Osteocyte (in vitro differentiated cells): ENCODE measurements at regions not wholly inside any gene's neighbourhood (a gene's known extent, or its start where the extent isn't known, plus 50 kb on each side); places are given as distances from the start of the nearest gene placed in this dataset.
"Not testable (repeated sequence)": the region's sequence is repeated elsewhere in the genome, so short reads cannot be mapped to it uniquely, and the experiment has no call there.

Experiments
- DNase-seq: peaks from one replicate; pipeline ENCODE4 v3.0.0; 2021; ENCODE audit warnings: mixed read lengths; ENCODE audit not compliant: unreplicated experiment; ENCODE audit errors: extremely low spot score
- H3K27ac Mint-ChIP-seq: one replicate; pipeline ENCODE4 v1.8.0; 2021; ENCODE audit warnings: mild to moderate bottlenecking, mixed read lengths; ENCODE audit not compliant: unreplicated experiment
- H3K27me3 Mint-ChIP-seq: one replicate; pipeline ENCODE4 v1.8.0; 2021; ENCODE audit warnings: mixed read lengths; ENCODE audit not compliant: unreplicated experiment
- H3K36me3 Mint-ChIP-seq: one replicate; pipeline ENCODE4 v1.8.0; 2021; ENCODE audit warnings: mixed read lengths; ENCODE audit not compliant: unreplicated experiment
- H3K4me1 Mint-ChIP-seq: one replicate; pipeline ENCODE4 v1.8.0; 2021; ENCODE audit warnings: mixed read lengths; ENCODE audit not compliant: unreplicated experiment
- H3K4me3 Mint-ChIP-seq: one replicate; pipeline ENCODE4 v1.8.0; 2021; ENCODE audit warnings: mild to moderate bottlenecking, moderate library complexity, mixed read lengths; ENCODE audit not compliant: unreplicated experiment
- H3K9me3 Mint-ChIP-seq: one replicate; pipeline ENCODE4 v1.8.0; 2021; ENCODE audit warnings: mixed read lengths; ENCODE audit not compliant: unreplicated experiment
- TF ChIP-seq, protein P1 (sequence below): fragments of 200-600 bp; sonication (generic); IDR thresholded peaks from 2 replicates; pipeline ENCODE4 v1.5.0; 2021; ENCODE audit warnings: antibody characterized with exemption, mild to moderate bottlenecking, moderate library complexity

DNA sequence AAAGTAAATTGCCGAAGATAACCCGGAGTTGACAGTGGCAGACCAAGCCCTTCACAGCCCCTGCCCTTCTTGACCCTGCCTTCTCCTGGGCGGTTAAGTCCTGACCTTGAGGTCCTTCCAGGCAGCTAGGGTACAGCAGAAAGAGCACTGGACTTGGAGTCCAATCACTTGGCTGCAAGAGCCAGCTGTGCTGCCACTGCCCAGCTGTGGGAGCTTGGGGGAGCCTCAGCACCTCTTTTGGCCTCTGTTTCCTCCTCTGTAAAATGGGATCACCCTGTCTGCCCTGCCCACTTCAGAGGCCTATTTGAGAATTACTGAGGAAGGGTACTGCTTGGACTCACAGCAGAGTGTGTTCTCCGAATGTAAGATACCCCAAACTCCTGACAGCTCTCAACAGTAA lies 66.2 kb upstream of the SMAD6 start:
- Mint-ChIP-seq H3K27ac (no peak overlapping the region), H3K4me1 (peaks cover 17% of the 10 kb centered on the region), H3K36me3 (no peaks in the 10 kb centered on the region), H3K4me3 (no peak overlapping the region), H3K9me3 (no peaks in the 10 kb centered on the region), H3K27me3 (no peaks in the 10 kb centered on the region)
- no peak for DNase-seq
- TF ChIP-seq, protein P1, sequence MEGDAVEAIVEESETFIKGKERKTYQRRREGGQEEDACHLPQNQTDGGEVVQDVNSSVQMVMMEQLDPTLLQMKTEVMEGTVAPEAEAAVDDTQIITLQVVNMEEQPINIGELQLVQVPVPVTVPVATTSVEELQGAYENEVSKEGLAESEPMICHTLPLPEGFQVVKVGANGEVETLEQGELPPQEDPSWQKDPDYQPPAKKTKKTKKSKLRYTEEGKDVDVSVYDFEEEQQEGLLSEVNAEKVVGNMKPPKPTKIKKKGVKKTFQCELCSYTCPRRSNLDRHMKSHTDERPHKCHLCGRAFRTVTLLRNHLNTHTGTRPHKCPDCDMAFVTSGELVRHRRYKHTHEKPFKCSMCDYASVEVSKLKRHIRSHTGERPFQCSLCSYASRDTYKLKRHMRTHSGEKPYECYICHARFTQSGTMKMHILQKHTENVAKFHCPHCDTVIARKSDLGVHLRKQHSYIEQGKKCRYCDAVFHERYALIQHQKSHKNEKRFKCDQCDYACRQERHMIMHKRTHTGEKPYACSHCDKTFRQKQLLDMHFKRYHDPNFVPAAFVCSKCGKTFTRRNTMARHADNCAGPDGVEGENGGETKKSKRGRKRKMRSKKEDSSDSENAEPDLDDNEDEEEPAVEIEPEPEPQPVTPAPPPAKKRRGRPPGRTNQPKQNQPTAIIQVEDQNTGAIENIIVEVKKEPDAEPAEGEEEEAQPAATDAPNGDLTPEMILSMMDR: no peak

DNA sequence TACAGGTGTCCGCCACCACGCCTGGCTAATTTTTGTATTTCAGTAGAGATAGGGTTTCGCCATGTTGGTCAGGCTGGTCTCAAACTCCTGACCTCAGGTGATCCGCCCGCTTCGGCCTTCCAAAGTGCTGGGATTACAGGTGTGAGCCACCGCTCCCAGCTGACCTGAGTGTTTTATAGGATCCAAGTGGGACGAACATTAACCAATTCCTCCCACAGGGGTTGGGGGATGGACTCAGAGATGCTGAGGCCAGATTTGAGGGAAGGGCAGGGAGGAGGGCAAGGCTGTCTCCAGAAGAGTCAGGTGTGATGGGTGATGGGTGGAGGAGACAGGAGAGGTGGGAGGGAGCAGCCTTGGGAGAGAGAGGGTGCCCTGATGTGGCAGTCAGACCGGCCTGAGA lies 65.0 kb upstream of the SMAD6 start:
- not testable (repeated sequence) for H3K27ac Mint-ChIP-seq, DNase-seq, H3K9me3 Mint-ChIP-seq, H3K36me3 Mint-ChIP-seq, H3K4me3 Mint-ChIP-seq, H3K27me3 Mint-ChIP-seq
- peaks cover 15% of the 10 kb centered on the region for H3K4me1 Mint-ChIP-seq

DNA sequence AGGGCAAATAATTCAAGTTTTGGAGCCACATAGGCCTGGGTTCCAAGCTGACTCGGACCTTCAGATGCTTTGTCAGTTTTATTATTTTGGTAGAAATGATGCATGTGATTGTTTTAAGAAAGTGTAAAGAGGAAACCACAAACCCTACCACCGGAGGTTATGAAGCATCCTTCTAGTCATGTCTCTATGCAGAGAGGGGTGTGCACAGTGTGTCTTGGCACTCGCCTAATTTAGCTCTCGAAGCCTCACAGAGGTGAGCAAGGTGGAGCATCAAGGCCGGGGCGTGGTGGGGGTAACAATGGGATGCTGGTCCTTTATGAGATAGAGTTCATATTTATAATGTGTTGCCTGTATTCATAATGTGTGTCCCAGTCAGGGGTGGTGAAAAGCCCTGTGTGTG lies 63.7 kb upstream of the SMAD6 start:
- H3K27me3 Mint-ChIP-seq: no peaks in the 10 kb centered on the region
- peaks cover 4% of the 10 kb centered on the region for H3K4me1 Mint-ChIP-seq
- H3K9me3 Mint-ChIP-seq: no peaks in the 10 kb centered on the region

DNA sequence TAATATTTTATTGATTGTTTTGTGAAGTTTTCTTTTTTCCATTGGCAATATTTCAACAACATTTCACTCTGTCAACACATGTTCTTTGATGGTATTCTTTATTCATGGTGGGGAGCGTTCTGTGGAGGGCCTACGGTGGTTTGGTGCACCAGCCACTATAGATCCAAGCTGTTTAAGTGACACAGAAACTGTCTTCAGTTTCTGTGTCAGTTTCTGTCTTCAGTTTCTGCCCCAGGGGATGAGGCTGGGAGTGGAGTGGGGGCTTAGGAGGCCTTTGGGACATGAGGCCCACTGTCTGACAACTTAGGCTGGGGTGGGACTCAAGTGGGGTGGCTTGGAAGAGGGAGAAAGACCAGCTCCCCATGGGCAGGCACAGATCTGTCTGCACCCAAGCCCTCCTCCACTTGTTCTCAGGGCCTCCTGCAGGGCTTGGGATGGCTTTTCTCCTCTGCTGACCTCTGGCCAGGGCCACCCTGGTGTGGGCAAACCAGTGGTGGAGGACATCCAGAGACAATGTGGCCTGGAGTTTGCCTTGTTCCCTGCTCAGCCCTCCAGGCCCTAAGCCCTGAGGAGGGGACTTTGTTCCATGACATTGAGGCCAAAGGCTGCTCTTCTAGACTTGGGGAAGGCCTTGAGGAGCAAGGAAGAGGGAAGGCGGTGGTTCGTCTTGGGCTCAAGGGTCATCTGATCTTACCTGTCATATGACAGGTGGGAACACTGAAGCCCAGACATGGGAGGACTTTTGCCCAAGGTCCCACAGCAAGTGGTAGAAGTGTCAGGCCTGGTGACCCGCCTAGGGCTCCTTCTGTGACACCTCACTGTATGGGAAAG lies 60.3 kb upstream of the SMAD6 start:
- TF ChIP-seq, protein P1: no peak

More for the DNA sequence above, 63.7 kb upstream of the SMAD6 start:
- Mint-ChIP-seq H3K27ac (no peak overlapping the region), H3K36me3 (no peaks in the 10 kb centered on the region), H3K4me3 (no peak overlapping the region)
- TF ChIP-seq, protein P1: no peak
- DNase-seq: no peak

DNA sequence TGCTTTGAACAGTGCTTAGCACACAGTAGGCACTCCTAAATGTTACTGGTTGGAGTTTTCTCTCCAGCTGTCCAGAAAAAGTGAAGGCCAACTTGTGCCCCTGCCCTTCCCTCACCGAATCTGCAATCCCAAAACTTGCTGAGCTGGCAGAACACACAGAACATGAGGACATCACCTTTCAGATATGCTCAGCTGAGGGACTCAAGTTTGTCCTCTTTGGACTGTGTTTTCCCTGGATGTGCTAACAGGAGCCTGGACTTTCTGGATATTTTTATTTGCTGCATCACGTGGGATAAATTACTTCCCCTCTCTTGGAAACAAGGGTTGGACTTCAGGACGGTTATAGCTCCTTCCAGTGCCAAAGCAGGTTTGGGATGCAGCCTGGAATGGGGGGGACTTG lies 59.5 kb upstream of the SMAD6 start:
- Mint-ChIP-seq H3K9me3 (no peaks in the 10 kb centered on the region), H3K27ac (no peak overlapping the region), H3K4me1 (peaks cover 23% of the 10 kb centered on the region), H3K4me3 (no peak overlapping the region), H3K36me3 (no peaks in the 10 kb centered on the region), H3K27me3 (no peaks in the 10 kb centered on the region)
- DNase-seq: no peak
- TF ChIP-seq, protein P1: no peak

More for the DNA sequence above, 60.3 kb upstream of the SMAD6 start:
- Mint-ChIP-seq H3K9me3 (no peaks in the 10 kb centered on the region), H3K27ac (no peak overlapping the region), H3K27me3 (no peaks in the 10 kb centered on the region), H3K4me1 (peaks cover 20% of the 10 kb centered on the region), H3K36me3 (no peaks in the 10 kb centered on the region), H3K4me3 (no peak overlapping the region)
- no peak for DNase-seq
